ENCODE measurements at regions not wholly inside any gene's neighbourhood (a gene's known extent, or its start where the extent isn't known, plus 50 kb on each side); places are given as distances from the start of the nearest gene placed in this dataset.

GRCh38 chr3:124412644-124413043, 317.6 kb upstream of the UMPS start:
- no peak for DNase-seq

- no peak for DNase-seq
Measured at GRCh38 chr3:124413393-124413792, 316.9 kb upstream of the UMPS start.

DNA sequence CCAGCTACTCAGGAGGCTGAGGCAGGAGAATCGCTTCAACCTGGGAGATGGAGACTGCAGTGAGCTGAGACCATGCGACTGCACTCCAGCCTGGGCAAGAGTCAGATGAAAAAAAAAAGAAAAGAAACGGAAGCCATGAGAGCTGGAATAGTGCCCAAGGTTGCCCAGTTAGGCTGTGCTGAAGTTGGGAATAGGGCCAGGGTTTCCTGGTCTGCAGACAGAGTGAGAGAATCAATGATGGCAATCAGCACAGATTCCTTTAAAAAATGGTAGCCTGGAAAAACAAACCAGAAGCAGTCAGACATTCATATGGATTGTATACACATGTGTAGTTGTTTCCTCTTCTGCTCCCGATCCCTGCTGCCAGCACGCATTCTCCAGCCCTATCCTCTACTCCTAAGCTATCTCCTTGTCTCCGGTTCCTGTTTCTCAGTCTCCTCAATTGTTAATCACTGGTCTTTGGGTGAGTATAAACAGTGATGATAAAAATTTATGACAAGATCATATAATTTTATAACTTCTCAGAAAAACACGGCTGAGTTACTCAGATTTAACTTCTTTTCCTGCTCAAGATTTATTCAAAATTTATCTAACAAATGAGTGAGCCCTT, 316.2 kb upstream of the UMPS start:
- no peak for DNase-seq

DNA sequence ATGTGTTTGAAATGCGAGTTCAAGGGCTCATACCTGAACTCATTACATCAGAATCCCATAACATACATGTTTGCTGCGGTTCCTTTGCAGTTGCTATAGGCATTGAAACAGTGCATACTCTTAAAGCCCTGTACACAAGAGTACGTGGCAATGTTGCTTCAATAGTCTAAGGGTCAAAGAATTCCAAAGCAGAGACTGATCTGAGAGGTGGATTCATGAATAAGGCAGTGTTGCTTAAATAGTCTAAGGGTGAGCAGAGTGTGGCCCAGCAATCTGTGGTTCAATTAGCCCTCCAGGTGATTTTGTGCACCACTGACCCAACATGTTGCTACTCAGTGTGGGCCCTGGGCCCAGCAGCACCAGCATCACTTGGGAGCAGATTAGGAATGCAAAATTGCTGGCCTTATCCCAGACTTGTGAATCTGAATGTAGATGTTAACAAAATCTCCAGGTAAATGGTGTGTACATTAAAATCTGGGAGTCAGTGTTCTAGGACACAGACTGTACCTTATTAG, 314.7 kb upstream of the UMPS start:
- DNase-seq = no peak

GRCh38 chr3:124419303-124419702, 310.9 kb upstream of the UMPS start:
- no peak for DNase-seq

DNA sequence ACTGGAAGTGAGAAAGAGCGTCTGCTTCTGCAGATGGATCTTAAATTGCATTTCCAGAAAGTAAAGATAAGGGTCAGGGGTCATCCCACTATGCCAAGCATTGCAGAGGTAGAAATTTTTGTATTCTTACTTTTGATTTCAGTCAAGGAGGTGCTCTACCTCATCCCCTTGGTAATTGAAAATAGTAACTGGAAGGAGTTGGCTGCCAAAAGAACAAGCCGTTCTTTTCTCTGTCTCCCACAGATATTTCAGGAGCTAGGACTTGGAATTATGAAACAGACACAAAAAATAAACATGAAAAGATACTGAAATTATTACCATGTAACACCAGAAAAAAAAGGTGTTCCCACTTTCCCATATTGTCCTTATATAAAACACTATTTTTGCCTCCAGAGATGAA, 309.9 kb upstream of the UMPS start:
- no peak for DNase-seq

DNA sequence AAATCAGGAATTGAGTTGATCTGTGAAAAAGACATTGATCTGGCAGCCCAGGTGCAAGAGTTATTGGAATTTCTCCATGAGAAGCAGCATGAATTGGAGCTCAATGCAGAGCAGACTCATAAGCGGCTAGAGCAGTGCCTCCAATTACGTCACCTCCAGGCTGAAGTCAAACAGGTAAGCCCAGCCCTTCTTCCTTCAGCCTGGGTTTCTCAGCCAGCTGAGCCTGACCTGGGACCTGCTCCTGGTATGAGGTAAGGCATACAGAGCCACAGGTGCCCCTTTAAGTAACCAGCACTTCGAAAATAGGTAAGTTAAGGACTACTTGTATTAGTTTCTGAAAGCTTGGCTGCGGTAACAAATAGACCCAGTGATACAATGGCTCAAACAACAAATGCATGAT, 307.4 kb upstream of the UMPS start:
- DNase-seq = no peak

DNA sequence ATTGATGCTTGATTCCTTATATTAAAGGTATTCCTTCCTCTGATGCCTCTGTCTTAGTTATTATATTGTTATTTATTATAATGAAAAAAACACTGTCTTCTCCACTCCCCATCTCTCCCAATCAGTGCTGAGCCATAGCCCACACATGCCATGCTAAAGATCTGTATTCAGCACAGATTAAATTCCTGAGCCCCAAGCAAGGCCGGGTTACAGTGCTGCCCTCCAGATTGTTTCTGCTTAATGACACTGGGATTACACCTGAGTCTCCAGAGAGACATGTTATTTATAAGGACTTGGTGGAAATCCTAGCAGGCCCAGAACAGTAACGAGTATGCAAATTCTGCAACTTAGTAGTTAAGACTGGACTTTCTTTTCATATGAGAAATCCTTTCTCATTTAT, 305.9 kb upstream of the UMPS start:
- DNase-seq = no peak

- no peak for DNase-seq
Measured at GRCh38 chr3:124425972-124426371, 304.3 kb upstream of the UMPS start.

- peak; percentile 9 for DNase-seq
Measured at GRCh38 chr3:124428372-124429128, 301.7 kb upstream of the UMPS start.

GRCh38 chr3:124429129-124429815, 301.0 kb upstream of the UMPS start:
- peak; percentile 59 for DNase-seq

GRCh38 chr3:124431331-124431994, 298.8 kb upstream of the UMPS start:
- DNase-seq = no peak

- no peak for DNase-seq
Measured at GRCh38 chr3:124434176-124434575, 296.1 kb upstream of the UMPS start.

GRCh38 chr3:124435467-124435866, 294.8 kb upstream of the UMPS start:
- DNase-seq = no peak

GRCh38 chr3:124438813-124439212, 291.4 kb upstream of the UMPS start:
- DNase-seq = no peak

DNA sequence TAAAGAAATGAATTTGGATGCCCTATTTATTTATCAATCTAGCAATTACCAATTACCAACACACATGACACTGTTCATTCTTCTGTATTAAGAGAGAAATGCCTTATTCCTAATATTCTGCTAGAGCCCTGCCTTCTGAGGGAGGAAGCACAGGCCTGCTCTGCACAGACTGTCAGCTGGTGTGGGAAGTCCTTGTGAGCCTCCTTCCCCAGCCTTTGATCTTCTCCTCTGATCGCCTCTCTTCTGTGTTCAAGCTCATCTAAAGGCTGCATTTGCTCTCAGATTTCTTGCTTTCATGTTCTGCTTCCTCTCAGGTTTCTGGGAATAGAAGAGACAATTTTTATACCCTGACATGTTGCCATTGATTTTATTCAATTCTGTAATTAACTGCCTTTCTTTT, 290.6 kb upstream of the UMPS start:
- DNase-seq = no peak

GRCh38 chr3:124441766-124442165, 288.5 kb upstream of the UMPS start:
- DNase-seq = no peak

- DNase-seq = no peak
Measured at GRCh38 chr3:124442463-124442862, 287.8 kb upstream of the UMPS start.

GRCh38 chr3:124443446-124443845, 286.8 kb upstream of the UMPS start:
- no peak for DNase-seq

DNA sequence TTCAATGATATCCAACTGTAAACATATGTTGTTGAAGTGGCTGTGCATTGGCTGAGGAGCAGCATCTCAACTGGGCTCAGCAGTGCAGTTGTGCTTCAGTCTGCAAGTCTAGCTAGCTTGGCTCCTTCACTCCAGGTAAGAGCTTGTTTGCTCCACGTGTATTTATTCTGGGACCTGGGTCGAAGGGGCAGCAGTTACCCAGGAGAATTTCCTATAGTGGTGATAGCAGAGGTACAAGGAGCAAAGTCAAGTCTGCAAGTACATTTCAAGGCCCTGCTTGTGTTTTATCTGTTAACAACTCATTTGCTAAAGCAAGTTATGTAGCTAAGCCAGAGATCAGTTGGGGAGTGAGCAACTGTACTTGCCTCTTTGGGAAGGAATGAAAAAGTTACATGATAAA, 286.2 kb upstream of the UMPS start:
- no peak for DNase-seq

GRCh38 chr3:124444896-124445295, 285.4 kb upstream of the UMPS start:
- no peak for DNase-seq

DNA sequence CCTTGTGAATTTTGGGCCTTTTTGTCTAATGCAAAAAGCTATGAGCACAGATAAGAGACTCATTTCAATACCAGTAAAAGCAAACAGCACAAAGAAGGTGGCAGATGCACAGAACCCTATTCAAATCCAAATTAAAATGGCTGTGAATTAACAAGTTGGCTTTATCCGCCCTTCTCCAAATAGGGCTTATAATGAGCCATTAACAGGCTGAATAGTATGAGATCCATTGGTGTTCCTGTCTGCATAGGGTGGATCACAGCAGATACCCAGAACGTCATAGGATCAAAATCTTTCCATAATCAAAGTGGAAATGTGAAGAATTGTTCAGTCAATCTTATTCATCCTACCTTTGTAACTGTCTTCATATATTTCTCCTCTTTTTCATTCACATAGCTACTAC, 282.4 kb upstream of the UMPS start:
- no peak for DNase-seq

DNA sequence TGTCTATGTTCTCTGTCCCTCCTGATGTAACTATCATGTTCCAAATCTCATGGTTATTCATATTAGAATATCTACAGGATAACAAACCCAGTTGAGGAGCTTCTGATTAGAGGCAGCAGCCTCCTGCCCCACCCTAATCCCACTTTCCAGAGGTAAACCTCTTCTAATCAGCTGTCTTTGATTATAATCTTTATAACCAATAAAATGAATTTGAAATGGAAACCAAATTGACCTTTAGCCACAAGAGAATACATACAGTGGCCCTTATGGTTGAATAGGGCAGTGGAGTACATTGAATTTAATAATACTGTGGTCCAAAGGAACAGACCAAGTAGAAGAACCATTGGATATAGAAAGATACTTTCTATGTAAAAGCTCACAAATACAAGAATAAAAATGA, 281.3 kb upstream of the UMPS start:
- DNase-seq = no peak
